Lung (tissue), 11 donors: ENCODE measurements at regions not wholly inside any gene's neighbourhood (a gene's known extent, or its start where the extent isn't known, plus 50 kb on each side); places are given as distances from the start of the nearest gene placed in this dataset.

Source experiments
- ATAC-seq: fragments of 200-7000 bp; cut with Tn5 transposase; one replicate; pipeline ENCODE4 v1.9.1; 2020; ENCODE audit warnings: moderate number of reproducible peaks; ENCODE audit not compliant: insufficient read depth, low FRiP score
- DNase-seq, 3 donors: peaks; one replicate each; pipeline ENCODE4 v3.0.0-alpha.2; 2013 to 2017
- H3K27ac ChIP-seq, 2 donors: one replicate each; pipeline ENCODE4 v1.5.1; 2013; ENCODE audit warnings: mild to moderate bottlenecking in 2 of 2, moderate library complexity in 2 of 2, control low read depth in 1 of 2, inconsistent platforms in 1 of 2, low read depth in 1 of 2, low read length in 1 of 2
- H3K27me3 ChIP-seq, 3 donors: one replicate each; pipeline ENCODE4 v1.5.1; 2013; ENCODE audit warnings: low read length in 2 of 3; ENCODE audit not compliant: control insufficient read depth in 3 of 3, insufficient read depth in 3 of 3
- H3K36me3 ChIP-seq, 4 donors: one replicate each; pipeline ENCODE4 v1.5.1; 2013; ENCODE audit warnings: low read length in 4 of 4, mild to moderate bottlenecking in 1 of 4, moderate library complexity in 1 of 4; ENCODE audit not compliant: control insufficient read depth in 4 of 4, insufficient read depth in 4 of 4
- H3K4me1 ChIP-seq, 5 donors: one replicate each; pipeline ENCODE4 v1.5.1; 2013; ENCODE audit warnings: low read length in 5 of 5, mild to moderate bottlenecking in 2 of 5, moderate library complexity in 1 of 5; ENCODE audit not compliant: control insufficient read depth in 5 of 5, insufficient read depth in 5 of 5
- H3K4me3 ChIP-seq: one replicate; pipeline ENCODE4 v1.5.1; 2013; ENCODE audit warnings: mild to moderate bottlenecking, control low read depth, moderate library complexity
- H3K9ac ChIP-seq, 2 donors: one replicate each; pipeline ENCODE4 v1.5.1; 2013; ENCODE audit warnings: low read length in 2 of 2, control low read depth in 1 of 2; ENCODE audit not compliant: insufficient read depth in 1 of 2
- H3K9me3 ChIP-seq, 4 donors: one replicate each; pipeline ENCODE4 v1.5.1; 2013; ENCODE audit warnings: low read length in 3 of 4, mild to moderate bottlenecking in 1 of 4, moderate library complexity in 1 of 4; ENCODE audit not compliant: control insufficient read depth in 4 of 4, insufficient read depth in 3 of 4
- CTCF ChIP-seq: IDR thresholded peaks from 2 replicates; pipeline ENCODE4 v1.5.1; 2012; ENCODE audit warnings: mild to moderate bottlenecking; ENCODE audit errors: control extremely low read depth, extremely low read depth
- WGBS, 2 donors: extraction: QIAGEN DNeasy Blood & Tissue Kit; methylation state at CpG; one replicate each; pipeline ENCODE4 v1.1.7; 2013; 5-methylcytosine and 5-hydroxymethylcytosine counted together
- donor health status: control.
- donor health status: control.
- donor health status: Bipolar disorder and iron deficiency.
- donor health status: healthy.
- donor health status: DM: yes; HTN: yes; CAD: no.

GRCh38 chr2:2872713-2873449 is 504.7 kb downstream of the EIPR1 start:
- H3K36me3 ChIP-seq: no peaks in the 10 kb centered on the region
- no peak overlapping the region for H3K27ac ChIP-seq
- H3K4me3 ChIP-seq: no peak overlapping the region
- no peak overlapping the region for H3K9ac ChIP-seq
- H3K9me3 ChIP-seq: peaks cover 0 to 4% (median 0%) of the 10 kb centered on the region in 4 donors
- no peak for TF ChIP-seq CTCF
- peaks cover 0 to 2% (median 0%) of the 10 kb centered on the region in 3 donors for H3K27me3 ChIP-seq
- ATAC-seq (no peak), DNase-seq (no peak)
- peaks cover 0 to 16% (median 0%) of the 10 kb centered on the region in 5 donors for H3K4me1 ChIP-seq
- 72 to 77% methylated on average over 3 of the region's 3 CpGs for WGBS, 2 donors

- Histone ChIP-seq H3K9ac (no peak overlapping the region), H3K9me3 (peaks cover 0 to 4% (median 0%) of the 10 kb centered on the region in 4 donors), H3K4me3 (no peak overlapping the region), H3K27me3 (peaks cover 0 to 2% (median 0%) of the 10 kb centered on the region in 3 donors), H3K36me3 (no peaks in the 10 kb centered on the region), H3K4me1 (peaks cover 0 to 16% (median 0%) of the 10 kb centered on the region in 5 donors), H3K27ac (no peak overlapping the region)
- no peak for TF ChIP-seq CTCF
- 85 to 93% methylated on average over 15 of the region's 15 CpGs for WGBS, 2 donors
- ATAC-seq: no peak
- no peak for DNase-seq
Measured at GRCh38 chr2:2872309-2872617, 505.4 kb downstream of the EIPR1 start.

GRCh38 chr2:2871480-2872308 is 505.9 kb downstream of the EIPR1 start:
- Histone ChIP-seq H3K9me3 (peaks cover 0 to 4% (median 0%) of the 10 kb centered on the region in 4 donors), H3K4me3 (no peak overlapping the region), H3K9ac (no peak overlapping the region), H3K27ac (no peak overlapping the region), H3K4me1 (peaks cover 0 to 11% (median 0%) of the 10 kb centered on the region in 5 donors), H3K36me3 (no peaks in the 10 kb centered on the region), H3K27me3 (peaks cover 0 to 2% (median 0%) of the 10 kb centered on the region in 3 donors)
- ATAC-seq (no peak), DNase-seq (no peak)
- TF ChIP-seq CTCF: no peak
- 90 to 95% methylated on average over 22 of the region's 22 CpGs for WGBS, 2 donors
